Endothelial cell of umbilical vein (primary cell): ENCODE measurements at regions not wholly inside any gene's neighbourhood (a gene's known extent, or its start where the extent isn't known, plus 50 kb on each side); places are given as distances from the start of the nearest gene placed in this dataset.

Experiments used
- BruUV-seq: library from RNA; stranded (reverse); fragments of 400-500 nt; replicated peaks from 2 replicates; lab custom pipeline; 2021; lab: Mats Ljungman, UMichigan
- CTCF ChIA-PET: fragments of 300-600, 350-600 bp; sonication (Branson Sonifier 250); formaldehyde crosslinking; loops from one replicate; lab custom pipeline; 2021; ENCODE audit warnings: antibody characterized with exemption, inconsistent platforms; lab: Charles Lee
- POLR2A ChIA-PET: fragments of 300-600, 350-600 bp; sonication (Branson Sonifier 250); formaldehyde crosslinking; loops from one replicate; lab custom pipeline; 2021; ENCODE audit warnings: antibody characterized with exemption, inconsistent platforms; lab: Charles Lee
- DNase-seq: peaks from one replicate; pipeline ENCODE4 v3.0.0-alpha.2; 2011; ENCODE audit warnings: low read depth, low spot score
- FAIRE-seq: peaks from 2 replicates; lab custom pipeline; 2011; peaks lifted over from hg19 to GRCh38; lab: Jason Lieb, UNC
- H2AFZ ChIP-seq: 2 replicates; pipeline ENCODE4 v1.6.0; 2012; ENCODE audit warnings: low read depth, low read length, control low read depth, inconsistent platforms
- H3K27ac ChIP-seq: 2 replicates; pipeline ENCODE4 v1.5.1; 2011; ENCODE audit warnings: low read depth, mild to moderate bottlenecking, control low read depth, low read length, moderate library complexity; ENCODE audit not compliant: insufficient read depth
- H3K27me3 ChIP-seq, 2 experiments: 2 replicates each; pipeline versions ENCODE4 v1.6.0 to v1.6.1; 2011; ENCODE audit warnings: low read length in 2 of 2, mixed read lengths in 1 of 2; ENCODE audit not compliant: control insufficient read depth in 2 of 2, insufficient read depth in 2 of 2
- H3K36me3 ChIP-seq, 2 experiments: 2 replicates in 1 of 2; 3 replicates in 1 of 2; pipeline ENCODE4 v1.5.1; 2011; ENCODE audit warnings: low read length in 2 of 2, mild to moderate bottlenecking in 1 of 2, moderate library complexity in 1 of 2; ENCODE audit not compliant: control insufficient read depth in 2 of 2, insufficient read depth in 2 of 2; ENCODE audit errors: extremely low read depth in 1 of 2
- H3K4me1 ChIP-seq: 3 replicates; pipeline ENCODE4 v1.5.1; 2011; ENCODE audit warnings: mild to moderate bottlenecking, low read length; ENCODE audit not compliant: control insufficient read depth, insufficient read depth; ENCODE audit errors: extremely low read depth
- H3K4me2 ChIP-seq: 2 replicates; pipeline ENCODE4 v1.6.1; 2011; ENCODE audit warnings: low read length, control low read depth, mixed read lengths; ENCODE audit not compliant: insufficient read depth
- H3K4me3 ChIP-seq, 3 experiments: fragments of 200-600 bp in 1 of 3; sonication (generic), shearing (Covaris generic) in 1 of 3; replicated peaks in 1 of 3; 2 replicates each; pipeline ENCODE4 v1.5.1; 2011 to 2016; ENCODE audit warnings: control low read depth in 3 of 3, low read length in 3 of 3, mild to moderate bottlenecking in 2 of 3, inconsistent platforms in 1 of 3, low read depth in 1 of 3, moderate library complexity in 1 of 3; ENCODE audit not compliant: insufficient read depth in 1 of 3
- H3K79me2 ChIP-seq: 2 replicates; pipeline ENCODE4 v1.6.0; 2012; ENCODE audit warnings: low read length, inconsistent platforms; ENCODE audit not compliant: control insufficient read depth, insufficient read depth
- H3K9ac ChIP-seq: replicated peaks from 2 replicates; pipeline ENCODE3; 2011; ENCODE audit warnings: low read length, control low read depth; ENCODE audit not compliant: insufficient read depth; ENCODE audit errors: extremely low read depth
- H3K9me1 ChIP-seq: replicated peaks from 3 replicates; pipeline ENCODE4 v1.6.0; 2011; ENCODE audit warnings: mild to moderate bottlenecking, low read length; ENCODE audit not compliant: control insufficient read depth, insufficient read depth; ENCODE audit errors: extremely low read depth
- H3K9me3 ChIP-seq: replicated peaks from 2 replicates; pipeline ENCODE4 v1.5.1; 2012; ENCODE audit warnings: low read length, inconsistent platforms; ENCODE audit not compliant: control insufficient read depth, insufficient read depth
- H4K20me1 ChIP-seq: replicated peaks from 2 replicates; pipeline ENCODE3; 2011; ENCODE audit warnings: mild to moderate bottlenecking, low read length; ENCODE audit not compliant: control insufficient read depth, insufficient read depth; ENCODE audit errors: extremely low read depth
- EZH2 ChIP-seq: IDR thresholded peaks from 2 replicates; pipeline ENCODE4 v1.6.1; 2012; ENCODE audit warnings: borderline replicate concordance, low read depth, mild to moderate bottlenecking, moderate library complexity, low read length, inconsistent platforms; ENCODE audit not compliant: severe bottlenecking
- FOS ChIP-seq: IDR thresholded peaks from 2 replicates; pipeline ENCODE4 v1.6.1; 2011; ENCODE audit warnings: mild to moderate bottlenecking, low read length, moderate library complexity, borderline replicate concordance; ENCODE audit not compliant: insufficient read depth
- GATA2 ChIP-seq: IDR thresholded peaks from 2 replicates; pipeline ENCODE4 v1.7.0; 2011; ENCODE audit warnings: low read depth, mild to moderate bottlenecking, moderate library complexity, mixed read lengths, low read length; ENCODE audit not compliant: insufficient read length, insufficient read depth
- JUN ChIP-seq: IDR thresholded peaks from 2 replicates; pipeline ENCODE4 v1.6.1; 2011; ENCODE audit warnings: borderline replicate concordance, low read depth; ENCODE audit not compliant: insufficient read length, insufficient read depth
- MYC ChIP-seq: IDR thresholded peaks from one replicate; pipeline ENCODE4 v1.6.1; 2011; ENCODE audit warnings: mild to moderate bottlenecking, low read depth, low read length
- POLR2A ChIP-seq: IDR thresholded peaks from 2 replicates; pipeline ENCODE4 v1.6.1; 2012; ENCODE audit warnings: low read depth, mild to moderate bottlenecking, control low read depth, low read length
- POLR2AphosphoS5 ChIP-seq: IDR thresholded peaks from 2 replicates; pipeline ENCODE4 v1.6.1; 2012; ENCODE audit warnings: low read depth, mild to moderate bottlenecking, control low read depth, low read length, moderate library complexity; ENCODE audit not compliant: insufficient read depth
- dilution Hi-C: fragments of 300-500 bp; cut with MboI; formaldehyde crosslinking; loops from one replicate; pipeline ENCODE4 v1.15.0; 2019; ENCODE audit warnings: low sequenced_read_pairs; ENCODE audit not compliant: extremely low pct_ligation_motif_present
- intact Hi-C: fragments of 100-400 bp; cut with micrococcal nuclease; formaldehyde crosslinking; loops from one replicate; pipeline ENCODE4 v1.10.0; 2022
- TF ChIP-seq, protein P1 (sequence below), 2 donors: IDR thresholded peaks; 1 replicate in 1 of 2; 2 replicates in 1 of 2; pipeline ENCODE4 v1.5.1; 2011; ENCODE audit warnings: low read length in 2 of 2, mild to moderate bottlenecking in 2 of 2, moderate library complexity in 2 of 2, control low read depth in 1 of 2, inconsistent platforms in 1 of 2, low read depth in 1 of 2; ENCODE audit not compliant: insufficient read depth in 1 of 2; ENCODE audit errors: extremely low read depth in 1 of 2
- TF ChIP-seq, protein P2 (sequence below): IDR thresholded peaks from 2 replicates; pipeline ENCODE4 v1.6.1; 2011; ENCODE audit not compliant: insufficient read depth, insufficient read length

DNA sequence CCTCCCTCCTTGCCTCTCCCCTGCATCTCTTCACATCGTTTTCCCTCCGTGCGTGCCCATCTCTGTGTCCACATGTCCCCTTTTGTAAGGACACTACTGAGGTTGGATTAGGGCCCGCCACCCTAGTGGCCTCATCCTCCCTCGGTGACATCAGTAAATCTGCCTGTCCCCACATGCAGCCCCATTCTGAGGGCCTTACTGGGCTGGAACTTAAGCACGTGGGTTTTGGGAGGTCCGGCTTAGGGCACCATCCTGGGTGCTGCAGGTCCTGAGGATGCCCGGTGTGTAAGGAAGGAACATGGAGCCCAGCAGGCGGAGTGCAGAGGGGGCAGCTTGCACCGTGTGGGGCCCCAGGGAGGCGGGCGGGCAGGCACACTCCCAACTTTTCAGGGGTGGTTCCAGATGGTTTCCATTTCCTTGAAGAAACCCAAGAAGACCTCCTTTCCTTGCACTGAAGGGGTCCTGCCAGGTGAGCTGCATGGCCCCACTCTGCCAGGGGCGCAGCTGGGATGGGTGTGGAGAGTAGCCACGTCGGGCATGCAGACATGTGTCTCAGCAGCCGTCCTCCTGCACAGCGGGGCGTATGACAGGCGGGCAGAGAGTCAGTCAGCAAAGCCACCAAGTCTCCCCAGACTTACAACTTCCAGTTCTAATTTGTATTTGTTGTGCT is 329.9 kb downstream of the QKI start:
- FAIRE-seq: no peak
- DNase-seq: no peak
- no peaks in the 10 kb centered on the region for H4K20me1 ChIP-seq
- no peaks in the 10 kb centered on the region for H3K79me2 ChIP-seq
- BruUV-seq: no TSS peak
- H3K9me3 ChIP-seq: no peaks in the 10 kb centered on the region
- no peaks in the 10 kb centered on the region for H3K36me3 ChIP-seq
- no peaks in the 10 kb centered on the region for H3K4me1 ChIP-seq
- H3K4me3 ChIP-seq: no peak overlapping the region
- no peaks in the 10 kb centered on the region for H3K27me3 ChIP-seq
- TF ChIP-seq FOS (no peak), GATA2 (no peak), MYC (no peak), POLR2A (no peak), POLR2AphosphoS5 (no peak), EZH2 (no peak), JUN (no peak)
- TF ChIP-seq, protein P1, sequence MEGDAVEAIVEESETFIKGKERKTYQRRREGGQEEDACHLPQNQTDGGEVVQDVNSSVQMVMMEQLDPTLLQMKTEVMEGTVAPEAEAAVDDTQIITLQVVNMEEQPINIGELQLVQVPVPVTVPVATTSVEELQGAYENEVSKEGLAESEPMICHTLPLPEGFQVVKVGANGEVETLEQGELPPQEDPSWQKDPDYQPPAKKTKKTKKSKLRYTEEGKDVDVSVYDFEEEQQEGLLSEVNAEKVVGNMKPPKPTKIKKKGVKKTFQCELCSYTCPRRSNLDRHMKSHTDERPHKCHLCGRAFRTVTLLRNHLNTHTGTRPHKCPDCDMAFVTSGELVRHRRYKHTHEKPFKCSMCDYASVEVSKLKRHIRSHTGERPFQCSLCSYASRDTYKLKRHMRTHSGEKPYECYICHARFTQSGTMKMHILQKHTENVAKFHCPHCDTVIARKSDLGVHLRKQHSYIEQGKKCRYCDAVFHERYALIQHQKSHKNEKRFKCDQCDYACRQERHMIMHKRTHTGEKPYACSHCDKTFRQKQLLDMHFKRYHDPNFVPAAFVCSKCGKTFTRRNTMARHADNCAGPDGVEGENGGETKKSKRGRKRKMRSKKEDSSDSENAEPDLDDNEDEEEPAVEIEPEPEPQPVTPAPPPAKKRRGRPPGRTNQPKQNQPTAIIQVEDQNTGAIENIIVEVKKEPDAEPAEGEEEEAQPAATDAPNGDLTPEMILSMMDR (IDR thresholded peaks at IDR 0.05; ENCODE audit: extremely low read depth in 1 of 2, insufficient read depth in 1 of 2, low read depth in 1 of 2, low read length in 2 of 2): no peak
- TF ChIP-seq, protein P2, sequence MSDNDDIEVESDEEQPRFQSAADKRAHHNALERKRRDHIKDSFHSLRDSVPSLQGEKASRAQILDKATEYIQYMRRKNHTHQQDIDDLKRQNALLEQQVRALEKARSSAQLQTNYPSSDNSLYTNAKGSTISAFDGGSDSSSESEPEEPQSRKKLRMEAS: no peak
- dilution Hi-C loops (no loop called here), intact Hi-C loops (no loop called here)
- H3K4me2 ChIP-seq: no peak overlapping the region
- H2AFZ ChIP-seq: no peak overlapping the region
- ChIA-PET CTCF (no interaction called here), POLR2A (no interaction called here)
- no peak overlapping the region for H3K9ac ChIP-seq
- no peaks in the 10 kb centered on the region for H3K9me1 ChIP-seq
- H3K27ac ChIP-seq: no peak overlapping the region
